ENCODE measurements at regions not wholly inside any gene's neighbourhood (a gene's known extent, or its start where the extent isn't known, plus 50 kb on each side); places are given as distances from the start of the nearest gene placed in this dataset.

DNA sequence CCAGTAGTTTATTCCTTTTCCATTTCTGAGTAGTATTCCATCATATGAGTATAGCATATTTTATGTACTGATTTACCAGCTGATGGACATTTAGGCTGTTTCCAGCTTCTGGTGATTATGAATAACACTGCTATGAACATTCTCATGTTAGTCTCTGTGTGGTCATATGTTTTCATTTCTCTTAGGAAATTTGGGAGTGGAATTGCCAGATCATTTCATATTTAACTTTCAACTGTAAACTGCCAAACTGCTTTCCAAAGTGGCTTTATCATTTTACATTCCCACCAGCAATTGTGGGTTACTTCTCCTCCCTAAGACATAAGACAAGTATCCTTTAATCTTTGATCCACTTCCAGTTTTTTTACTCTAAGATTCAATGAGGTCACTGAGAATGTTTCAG, 85.7 kb upstream of the RALGPS2 start:
- TF ChIP-seq EZH2 (IDR thresholded peaks at IDR 0.05; ENCODE audit: low read length, unreplicated experiment) (no peak), CTCF (conservative IDR thresholded peaks at IDR 0.05; ENCODE audit: low read depth, low read length) (no peak), EZH2phosphoT487 (IDR thresholded peaks at IDR 0.05; ENCODE audit: borderline replicate concordance, low read length) (no peak)
